ENCODE measurements at regions not wholly inside any gene's neighbourhood (a gene's known extent, or its start where the extent isn't known, plus 50 kb on each side); places are given as distances from the start of the nearest gene placed in this dataset.
A peak's percentile ranks its signal among the peaks of the same experiment; 100 is the strongest.

- no peak for DNase-seq
- intact Hi-C loops (cut with DNase I), result no loop called here
These were observed 813.5 kb downstream of the FAM181B start for GRCh38 chr11:81920205-81920604.

GRCh38 chr11:81916451-81916850 lies 817.2 kb downstream of the FAM181B start:
- intact Hi-C loops (cut with DNase I), result no loop called here
- DNase-seq, result no peak

- DNase-seq, result no peak
- intact Hi-C loops (cut with DNase I), result no loop called here
These were observed 818.6 kb downstream of the FAM181B start for GRCh38 chr11:81915045-81915444.

GRCh38 chr11:81913793-81914192 lies 819.9 kb downstream of the FAM181B start:
- no peak for DNase-seq
- intact Hi-C loops (cut with DNase I), result no loop called here

- intact Hi-C loops (cut with DNase I), result no loop called here
These were observed 825.7 kb downstream of the FAM181B start for GRCh38 chr11:81907996-81908395.

GRCh38 chr11:81899156-81899555 lies 834.5 kb downstream of the FAM181B start:
- no peak for DNase-seq
- intact Hi-C loops (cut with DNase I), result no loop called here

More at GRCh38 chr11:81907996-81908395, 825.7 kb downstream of the FAM181B start:
- DNase-seq, result no peak

- DNase-seq, result no peak
- intact Hi-C loops (cut with DNase I), result no loop called here
These were observed 836.0 kb downstream of the FAM181B start for GRCh38 chr11:81897639-81898038.

GRCh38 chr11:81895258-81895657 lies 838.4 kb downstream of the FAM181B start:
- no peak for DNase-seq
- intact Hi-C loops (cut with DNase I), result no loop called here

GRCh38 chr11:81892770-81893635 lies 840.7 kb downstream of the FAM181B start:
- intact Hi-C loops (cut with DNase I), result no loop called here
- DNase-seq, result peak in 2 of 10 donors; percentile 34 to 52

GRCh38 chr11:81888391-81888790 lies 845.3 kb downstream of the FAM181B start:
- intact Hi-C loops (cut with DNase I), result no loop called here
- no peak for DNase-seq

GRCh38 chr11:81887671-81888070 lies 846.0 kb downstream of the FAM181B start:
- intact Hi-C loops (cut with DNase I), result no loop called here

GRCh38 chr11:81886406-81887075 lies 847.1 kb downstream of the FAM181B start:
- DNase-seq, result no peak
- intact Hi-C loops (cut with DNase I), result no loop called here

More at GRCh38 chr11:81887671-81888070, 846.0 kb downstream of the FAM181B start:
- no peak for DNase-seq

GRCh38 chr11:81874635-81875034 lies 859.0 kb downstream of the FAM181B start:
- intact Hi-C loops (cut with DNase I), result no loop called here
- DNase-seq, result no peak

- no peak for DNase-seq
- intact Hi-C loops (cut with DNase I), result no loop called here
These were observed 862.8 kb downstream of the FAM181B start for GRCh38 chr11:81870815-81871214.

- no peak for DNase-seq
- intact Hi-C loops (cut with DNase I), result no loop called here
These were observed 863.6 kb downstream of the FAM181B start for GRCh38 chr11:81870066-81870412.

- intact Hi-C loops (cut with DNase I), result no loop called here
- DNase-seq, result peak in 1 of 10 donors; percentile 27
These were observed 864.2 kb downstream of the FAM181B start for GRCh38 chr11:81869351-81870065.

GRCh38 chr11:81866896-81867295 lies 866.8 kb downstream of the FAM181B start:
- intact Hi-C loops (cut with DNase I), result no loop called here
- no peak for DNase-seq

- intact Hi-C loops (cut with DNase I), result no loop called here
- DNase-seq, result no peak
These were observed 876.3 kb downstream of the FAM181B start for GRCh38 chr11:81857386-81857785.

- intact Hi-C loops (cut with DNase I), result no loop called here
- DNase-seq, result no peak
These were observed 879.9 kb downstream of the FAM181B start for GRCh38 chr11:81853791-81854190.

- intact Hi-C loops (cut with DNase I), result no loop called here
- DNase-seq, result no peak
These were observed 880.8 kb downstream of the FAM181B start for GRCh38 chr11:81852896-81853295.

- intact Hi-C loops (cut with DNase I), result no loop called here
- DNase-seq, result peak in 1 of 10 donors; percentile 11
These were observed 893.3 kb downstream of the FAM181B start for GRCh38 chr11:81840380-81840779.
